ENCODE measurements at regions not wholly inside any gene's neighbourhood (a gene's known extent, or its start where the extent isn't known, plus 50 kb on each side); places are given as distances from the start of the nearest gene placed in this dataset.
"Not testable (repeated sequence)": the region's sequence is repeated elsewhere in the genome, so short reads cannot be mapped to it uniquely, and the experiment has no call there.

DNA sequence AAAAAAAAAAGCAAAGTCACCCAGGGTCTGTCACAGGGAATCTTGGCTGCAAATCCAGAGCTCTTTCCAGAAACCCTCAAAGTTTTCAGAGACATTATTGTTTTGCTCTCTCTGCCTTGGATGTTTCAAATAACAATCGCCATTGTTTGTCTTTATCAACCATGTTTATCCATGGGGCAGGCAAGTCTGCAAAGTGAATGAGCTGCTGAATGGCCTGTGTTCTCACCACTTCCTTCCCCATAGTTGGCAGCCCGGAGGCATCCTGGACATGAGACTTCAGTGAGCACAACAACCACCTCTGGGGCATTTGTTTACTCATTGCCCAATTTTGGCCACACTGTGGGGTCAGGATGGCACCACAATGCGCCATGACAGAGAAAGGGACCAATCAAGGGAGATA, 53.1 kb upstream of the USP7 start:
- Histone ChIP-seq H3K79me2 (ENCODE audit: insufficient read depth, low read length) (no peaks in the 10 kb centered on the region), H3K27ac (ENCODE audit: low read depth in 1 of 2, low read length in 2 of 2) (no peak overlapping the region), H3K4me2 (replicated peaks; ENCODE audit: extremely low read depth, low read length, poor library complexity, severe bottlenecking) (no peak overlapping the region), H2AFZ (ENCODE audit: insufficient read depth, low read depth, low read length, poor library complexity, severe bottlenecking) (no peak overlapping the region), H3K27me3 (ENCODE audit: control insufficient read depth in 2 of 2, insufficient read depth in 2 of 2, low read length in 2 of 2) (peaks cover 0 to 13% of the 10 kb centered on the region in 2 donors), H3K9me3 (replicated peaks in 1 of 2; ENCODE audit: control insufficient read depth in 1 of 2, insufficient read depth in 1 of 2, low read length in 2 of 2) (peaks cover 15 to 19% of the 10 kb centered on the region in 2 donors), H4K20me1 (ENCODE audit: insufficient read depth, low read length) (no peaks in the 10 kb centered on the region), H3K4me3 (replicated peaks in 1 of 3; ENCODE audit: low read depth in 2 of 3, low read length in 3 of 3) (no peak overlapping the region), H3K36me3 (replicated peaks in 1 of 2; ENCODE audit: control insufficient read depth in 1 of 2, insufficient read depth in 2 of 2, low read length in 2 of 2) (no peaks in the 10 kb centered on the region), H3K9ac (ENCODE audit: insufficient read depth, low read length, poor library complexity, severe bottlenecking) (no peak overlapping the region), H3K4me1 (ENCODE audit: control insufficient read depth in 1 of 2, insufficient read depth in 2 of 2, low read length in 2 of 2) (no peaks in the 10 kb centered on the region)
- H3K4me1 Mint-ChIP-seq, result peaks cover 3% of the 10 kb centered on the region
- DNase-seq, result no peak
- H3K9me3 Mint-ChIP-seq, result peaks cover 8 to 22% (median 16%) of the 10 kb centered on the region in 7 donors
- H3K4me3 Mint-ChIP-seq, result no peak overlapping the region
- peaks cover 0 to 3% of the 10 kb centered on the region in 2 donors for H3K36me3 Mint-ChIP-seq
- intact Hi-C loops (cut with micrococcal nuclease), result no loop called here
- no peak for TF ChIP-seq CTCF (IDR thresholded peaks at IDR 0.05)
- 0% methylated on average over 1 of the region's 3 CpGs for WGBS (ENCODE audit: insufficient coverage)
- H3K27me3 Mint-ChIP-seq (ENCODE audit: low read depth in 3 of 3), result peaks cover 8 to 18% (median 9%) of the 10 kb centered on the region in 3 donors
- peak overlapping the region in 2 of 7 donors; percentile 41 to 68 for H3K27ac Mint-ChIP-seq

DNA sequence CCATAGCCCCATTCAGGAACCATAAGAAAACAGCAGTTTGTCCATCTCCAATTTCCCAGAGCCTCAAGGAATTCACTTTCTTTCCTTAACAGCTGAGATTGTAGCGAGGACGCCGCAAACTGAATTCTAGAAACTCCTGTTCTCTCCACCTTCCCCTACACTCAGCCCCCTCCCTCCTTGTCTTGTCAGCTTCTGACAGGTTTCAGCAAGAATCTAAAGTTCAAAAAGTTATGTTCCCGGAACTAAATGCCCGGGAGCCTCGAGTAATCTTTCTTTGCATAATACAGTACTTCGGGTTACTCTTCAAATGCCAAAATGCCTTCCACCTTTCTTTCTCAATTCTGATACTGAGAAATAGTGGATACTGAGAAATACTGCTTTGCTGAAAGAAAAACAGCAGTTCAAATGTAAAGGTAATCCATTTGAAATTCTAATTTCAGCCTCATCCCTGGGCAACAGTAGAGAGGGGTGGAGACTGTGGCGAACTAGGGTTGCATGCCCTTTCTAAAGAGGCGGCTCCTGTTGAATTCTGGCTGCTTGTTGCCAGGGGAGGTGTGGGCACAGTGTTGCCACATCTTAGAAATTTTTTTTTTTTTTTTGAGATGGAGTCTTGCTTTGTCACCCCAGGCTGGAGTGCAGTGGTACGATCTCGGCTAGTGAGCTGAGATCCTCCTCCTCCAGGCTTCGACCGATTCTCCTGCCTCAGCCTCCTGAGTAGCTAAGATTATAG, 63.5 kb upstream of the USP7 start:
- Histone ChIP-seq H3K4me3 (replicated peaks in 1 of 3; ENCODE audit: low read depth in 2 of 3, low read length in 3 of 3) (no peak overlapping the region), H3K27ac (ENCODE audit: low read depth in 1 of 2, low read length in 2 of 2) (no peak overlapping the region), H3K27me3 (ENCODE audit: control insufficient read depth in 2 of 2, insufficient read depth in 2 of 2, low read length in 2 of 2) (no peaks in the 10 kb centered on the region), H3K4me1 (ENCODE audit: control insufficient read depth in 1 of 2, insufficient read depth in 2 of 2, low read length in 2 of 2) (no peaks in the 10 kb centered on the region), H2AFZ (ENCODE audit: insufficient read depth, low read depth, low read length, poor library complexity, severe bottlenecking) (no peak overlapping the region), H3K4me2 (replicated peaks; ENCODE audit: extremely low read depth, low read length, poor library complexity, severe bottlenecking) (no peak overlapping the region), H3K79me2 (ENCODE audit: insufficient read depth, low read length) (no peaks in the 10 kb centered on the region), H4K20me1 (ENCODE audit: insufficient read depth, low read length) (no peaks in the 10 kb centered on the region), H3K9me3 (replicated peaks in 1 of 2; ENCODE audit: control insufficient read depth in 1 of 2, insufficient read depth in 1 of 2, low read length in 2 of 2) (no peaks in the 10 kb centered on the region), H3K9ac (ENCODE audit: insufficient read depth, low read length, poor library complexity, severe bottlenecking) (no peak overlapping the region), H3K36me3 (replicated peaks in 1 of 2; ENCODE audit: control insufficient read depth in 1 of 2, insufficient read depth in 2 of 2, low read length in 2 of 2) (no peaks in the 10 kb centered on the region)
- Mint-ChIP-seq H3K27ac (peak overlapping the region in 1 of 7 donors; percentile 3), H3K4me3 (no peak overlapping the region), H3K4me1 (no peaks in the 10 kb centered on the region), H3K27me3 (ENCODE audit: low read depth in 3 of 3) (peaks cover 2 to 19% (median 6%) of the 10 kb centered on the region in 3 donors), H3K9me3 (peaks cover 0 to 2% (median 0%) of the 10 kb centered on the region in 7 donors), H3K36me3 (no peaks in the 10 kb centered on the region)
- intact Hi-C loops (cut with micrococcal nuclease), result no loop called here
- no peak for TF ChIP-seq CTCF (IDR thresholded peaks at IDR 0.05)
- DNase-seq, result no peak
- 100% methylated on average over 3 of the region's 13 CpGs for WGBS (ENCODE audit: insufficient coverage)

DNA sequence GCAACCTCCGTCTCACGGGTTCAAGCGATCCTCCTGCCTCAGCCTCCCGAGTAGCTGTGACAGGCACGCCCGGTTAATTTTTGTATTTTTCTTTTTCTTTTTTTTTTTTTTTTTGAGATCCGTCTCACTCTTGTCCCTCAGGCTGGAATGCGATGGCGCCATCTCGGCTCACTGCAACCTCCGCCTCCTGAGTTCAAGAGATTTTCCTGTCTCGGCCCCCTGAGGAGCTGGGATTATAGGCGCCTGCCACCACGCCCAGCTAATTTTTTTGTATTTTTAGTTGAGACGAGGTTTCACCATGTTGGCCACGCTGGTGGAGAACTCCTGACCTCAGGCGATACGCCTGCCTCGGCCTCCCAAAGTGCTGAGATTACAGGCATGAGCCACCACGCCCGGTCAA, 63.0 kb upstream of the HAPSTR1 start:
- H2AFZ ChIP-seq (ENCODE audit: insufficient read depth, low read depth, low read length, poor library complexity, severe bottlenecking); H3K4me3 Mint-ChIP-seq; H3K9me3 Mint-ChIP-seq; H3K9me3 ChIP-seq (replicated peaks in 1 of 2; ENCODE audit: control insufficient read depth in 1 of 2, insufficient read depth in 1 of 2, low read length in 2 of 2); H4K20me1 ChIP-seq (ENCODE audit: insufficient read depth, low read length); H3K4me1 Mint-ChIP-seq; H3K4me2 ChIP-seq (replicated peaks; ENCODE audit: extremely low read depth, low read length, poor library complexity, severe bottlenecking); H3K9ac ChIP-seq (ENCODE audit: insufficient read depth, low read length, poor library complexity, severe bottlenecking); H3K27ac Mint-ChIP-seq; H3K36me3 Mint-ChIP-seq; intact Hi-C loops (cut with micrococcal nuclease); H3K27ac ChIP-seq (ENCODE audit: low read depth in 1 of 2, low read length in 2 of 2); H3K4me1 ChIP-seq (ENCODE audit: control insufficient read depth in 1 of 2, insufficient read depth in 2 of 2, low read length in 2 of 2); DNase-seq; H3K79me2 ChIP-seq (ENCODE audit: insufficient read depth, low read length); H3K4me3 ChIP-seq (replicated peaks in 1 of 3; ENCODE audit: low read depth in 2 of 3, low read length in 3 of 3); H3K27me3 ChIP-seq (ENCODE audit: control insufficient read depth in 2 of 2, insufficient read depth in 2 of 2, low read length in 2 of 2); H3K36me3 ChIP-seq (replicated peaks in 1 of 2; ENCODE audit: control insufficient read depth in 1 of 2, insufficient read depth in 2 of 2, low read length in 2 of 2): not testable (repeated sequence)
- H3K27me3 Mint-ChIP-seq (ENCODE audit: low read depth in 3 of 3), result peaks cover 5 to 19% (median 6%) of the 10 kb centered on the region in 3 donors
- 94% methylated on average over 10 of the region's 21 CpGs for WGBS (ENCODE audit: insufficient coverage)
